NCI-H446 (cell line): ENCODE measurements at regions not wholly inside any gene's neighbourhood (a gene's known extent, or its start where the extent isn't known, plus 50 kb on each side); places are given as distances from the start of the nearest gene placed in this dataset.
"Not testable (repeated sequence)": the region's sequence is repeated elsewhere in the genome, so short reads cannot be mapped to it uniquely, and the experiment has no call there.

Source experiments
- DNase-seq, 2 experiments: peaks; one replicate each; lab custom pipeline; 2025; lab: John Stamatoyannopoulos, UW

- DNase-seq = no peak
Observed at GRCh38 chr6:130672153-130672552, 155.1 kb upstream of the SMLR1 start.

- DNase-seq = no peak
Observed at GRCh38 chr6:130674604-130675003, 152.6 kb upstream of the SMLR1 start.

- no peak for DNase-seq
Observed at GRCh38 chr6:130675072-130675471, 152.1 kb upstream of the SMLR1 start.

DNA sequence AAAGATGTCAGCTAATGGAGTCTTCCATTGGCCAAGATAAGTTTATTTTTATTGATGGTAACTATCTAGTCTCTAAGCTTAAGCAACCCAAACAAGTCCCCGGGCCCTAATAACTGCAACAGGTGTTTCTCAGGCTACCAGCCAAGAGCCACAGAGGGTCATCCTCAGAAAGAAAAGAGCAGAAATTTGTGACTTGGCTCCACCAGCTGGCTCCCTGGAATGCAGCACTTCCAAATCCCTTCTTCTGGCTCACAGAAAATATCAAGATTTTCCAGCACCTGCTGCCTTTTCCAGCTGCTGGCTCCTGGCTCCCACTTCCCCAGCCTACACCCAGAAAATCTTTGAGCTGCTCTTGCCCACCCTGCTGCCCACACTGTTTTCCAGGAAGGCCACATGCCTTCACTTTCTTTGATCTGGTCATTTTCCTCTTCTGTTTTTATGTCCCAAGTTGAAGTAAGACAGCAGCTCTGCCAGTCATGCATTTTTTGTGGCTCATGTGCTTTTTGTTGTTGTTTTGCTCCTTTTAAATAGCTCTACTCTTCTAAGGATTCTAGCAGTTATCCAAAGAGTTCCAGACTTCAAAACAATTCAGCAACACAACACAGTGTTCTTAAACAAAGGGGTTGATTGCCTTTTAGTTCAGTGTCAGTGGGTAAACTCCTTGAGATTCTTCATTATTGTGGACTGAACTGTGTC, 151.0 kb upstream of the SMLR1 start:
- no peak for DNase-seq

- no peak for DNase-seq
Observed at GRCh38 chr6:130676773-130677144, 150.4 kb upstream of the SMLR1 start.

- DNase-seq = no peak
Observed at GRCh38 chr6:130677312-130677711, 149.9 kb upstream of the SMLR1 start.

- no peak for DNase-seq
Observed at GRCh38 chr6:130677766-130678165, 149.4 kb upstream of the SMLR1 start.

DNA sequence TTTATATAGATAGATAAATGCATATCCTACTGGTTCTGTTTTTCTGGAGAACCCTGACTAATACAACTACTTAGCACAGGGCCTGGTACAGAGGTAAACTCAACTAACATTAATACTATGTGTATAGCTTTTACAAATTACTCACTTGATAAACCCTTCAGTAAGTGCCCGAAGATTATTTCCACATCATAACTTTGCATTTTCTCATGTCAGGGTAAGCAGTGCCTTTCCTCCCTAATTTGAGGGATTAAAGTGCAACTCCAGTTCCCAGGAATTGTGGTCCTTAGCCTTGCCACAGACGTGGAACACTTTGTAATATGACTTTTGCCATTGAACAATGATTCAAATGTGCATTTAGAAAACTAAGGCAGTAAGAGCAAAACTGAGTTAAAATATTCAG, 147.5 kb upstream of the SMLR1 start:
- DNase-seq = no peak

DNA sequence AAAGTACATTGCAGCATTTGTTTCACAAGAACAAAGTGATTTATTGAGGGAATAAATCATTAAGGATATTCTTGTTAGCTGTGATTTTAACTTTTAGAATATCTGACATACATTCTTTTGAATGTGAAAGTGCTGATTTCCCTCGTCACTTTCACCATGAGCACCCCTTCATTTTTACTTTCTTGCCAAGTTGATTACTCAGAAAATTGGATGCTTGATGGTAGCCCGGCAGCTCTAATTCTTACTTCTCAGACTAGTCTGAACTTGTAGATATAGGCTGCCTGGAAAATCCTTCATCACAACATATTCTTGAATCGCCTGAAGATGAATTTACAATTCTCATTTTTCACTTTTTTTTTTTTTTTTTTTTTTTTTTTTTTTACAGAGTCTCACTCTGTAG, 147.1 kb upstream of the SMLR1 start:
- no peak for DNase-seq

DNA sequence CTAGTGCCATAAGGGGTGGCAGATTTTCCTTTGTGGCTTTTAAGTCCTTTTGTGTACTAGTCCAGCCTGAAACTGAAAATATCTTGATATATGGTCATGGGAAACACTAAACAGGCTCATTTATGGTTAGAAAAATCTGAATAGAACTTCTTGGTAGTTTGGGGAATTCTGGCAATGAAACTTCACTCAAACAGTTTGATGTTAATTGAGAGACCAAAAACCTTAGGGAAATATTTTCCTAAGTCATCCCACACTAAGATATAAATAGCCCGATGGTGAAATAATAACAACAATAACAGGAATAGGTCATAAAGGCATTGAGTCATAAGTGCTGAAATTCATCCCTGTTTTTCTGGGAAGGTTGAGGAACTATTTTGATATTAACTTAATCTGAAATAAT, 146.2 kb upstream of the SMLR1 start:
- no peak for DNase-seq

DNA sequence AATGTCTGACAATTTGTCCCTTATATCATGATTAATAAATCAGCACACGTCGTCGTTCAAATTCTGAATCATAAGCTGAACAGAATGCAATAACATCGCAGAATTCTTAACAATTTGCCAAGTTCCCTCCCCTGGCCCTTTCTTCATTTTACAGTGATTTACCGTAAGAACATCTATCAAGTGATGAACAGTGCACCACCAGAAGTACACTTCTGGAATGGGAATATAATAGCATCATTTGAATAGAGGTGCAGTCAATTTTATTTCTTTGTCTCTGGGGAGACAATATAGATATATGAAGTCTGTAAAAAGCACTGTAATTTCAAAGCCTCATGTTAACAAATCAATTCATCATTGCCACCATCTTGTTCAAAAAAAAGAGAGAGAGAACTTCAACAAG, 145.1 kb upstream of the SMLR1 start:
- no peak for DNase-seq

DNA sequence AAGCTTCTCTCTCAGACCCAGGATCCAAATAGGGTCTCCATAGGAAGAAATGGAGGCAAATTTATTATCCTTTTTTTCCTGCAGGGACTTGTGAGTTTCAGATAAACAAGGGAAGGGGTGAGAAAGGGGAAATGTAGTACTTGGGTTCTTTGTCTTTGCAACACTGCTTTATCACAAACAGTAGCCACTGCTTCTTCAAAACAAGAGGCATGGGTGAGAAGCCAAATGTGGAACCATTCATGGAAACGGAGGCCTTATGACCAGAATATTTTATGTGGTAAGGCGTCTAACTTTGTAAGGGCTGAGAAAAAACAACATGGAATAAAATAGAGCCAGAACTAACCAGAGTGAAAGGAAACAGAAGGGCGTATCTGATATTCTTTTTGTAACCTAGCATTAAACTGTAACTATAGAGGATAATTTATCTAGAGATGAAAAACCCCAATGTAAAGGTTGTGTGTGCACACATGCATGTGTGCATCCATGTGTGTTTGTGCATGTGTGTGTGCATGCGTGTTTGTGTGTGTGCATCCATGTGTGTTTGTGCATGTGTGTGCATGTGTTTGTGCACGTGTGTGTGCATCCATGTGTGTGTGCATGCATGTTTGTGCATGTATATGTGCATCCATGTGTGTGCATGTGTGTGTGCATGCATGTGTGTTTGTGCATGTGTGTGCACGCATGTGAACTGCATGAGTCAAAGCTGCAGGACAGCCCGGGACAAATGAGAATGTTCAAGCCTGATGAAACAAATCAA, 143.3 kb upstream of the SMLR1 start:
- DNase-seq = no peak

- DNase-seq = no peak
Observed at GRCh38 chr6:130692659-130693058, 134.5 kb upstream of the SMLR1 start.

- no peak for DNase-seq
Observed at GRCh38 chr6:130693944-130694343, 133.3 kb upstream of the SMLR1 start.

DNA sequence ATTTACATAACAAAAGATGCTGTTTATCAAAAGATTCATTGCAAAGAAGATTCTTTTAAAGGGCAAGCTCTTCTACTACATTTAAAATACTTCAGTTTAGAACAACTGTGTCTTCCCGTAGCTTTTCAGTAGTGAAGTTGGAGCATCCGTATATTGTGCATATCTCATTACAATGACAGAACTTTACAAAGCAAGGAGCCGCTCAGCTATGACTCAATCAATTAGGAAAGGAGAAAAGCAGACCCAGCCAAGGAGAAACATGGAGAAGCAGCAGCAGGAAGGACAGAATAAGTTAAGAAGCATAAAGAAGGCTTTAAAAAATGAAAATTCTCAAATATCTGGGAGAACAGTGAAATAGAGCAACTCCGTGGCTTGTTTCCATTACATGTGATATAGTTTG, 132.6 kb upstream of the SMLR1 start:
- no peak for DNase-seq

- DNase-seq = no peak
Observed at GRCh38 chr6:130696806-130697205, 130.4 kb upstream of the SMLR1 start.

DNA sequence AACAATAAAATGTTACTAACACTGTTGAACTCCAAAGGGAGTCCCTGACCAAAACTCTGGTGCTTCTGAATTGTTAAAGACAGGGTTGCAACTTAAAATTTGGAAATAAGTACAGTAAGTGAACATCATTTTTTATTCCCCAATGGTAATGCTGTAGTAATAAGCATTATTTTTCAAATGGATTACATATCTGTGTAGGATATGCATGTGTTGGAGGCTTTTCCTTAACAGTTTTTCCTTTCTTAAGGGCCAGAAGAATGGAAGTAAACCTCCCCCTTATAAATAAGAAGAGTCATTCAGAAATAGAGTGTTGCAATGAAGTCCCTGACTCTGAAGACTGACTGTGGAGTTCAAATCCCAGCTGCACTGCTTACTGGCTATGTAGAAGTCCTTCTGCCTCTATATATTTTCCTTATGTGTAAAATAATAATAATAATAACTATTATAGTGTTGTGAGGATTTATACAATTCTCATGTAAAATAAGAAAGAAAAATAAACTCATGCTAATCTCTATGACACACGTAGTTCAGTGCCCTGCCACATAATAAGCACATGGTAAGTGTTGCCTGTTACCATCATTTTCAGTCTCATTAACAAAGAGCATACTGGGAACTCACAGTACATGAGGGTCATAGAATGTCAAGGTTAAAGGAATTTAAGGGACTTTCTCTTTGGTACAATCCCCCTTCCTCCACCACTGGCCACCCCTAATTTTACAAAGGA, 129.8 kb upstream of the SMLR1 start:
- DNase-seq = no peak

DNA sequence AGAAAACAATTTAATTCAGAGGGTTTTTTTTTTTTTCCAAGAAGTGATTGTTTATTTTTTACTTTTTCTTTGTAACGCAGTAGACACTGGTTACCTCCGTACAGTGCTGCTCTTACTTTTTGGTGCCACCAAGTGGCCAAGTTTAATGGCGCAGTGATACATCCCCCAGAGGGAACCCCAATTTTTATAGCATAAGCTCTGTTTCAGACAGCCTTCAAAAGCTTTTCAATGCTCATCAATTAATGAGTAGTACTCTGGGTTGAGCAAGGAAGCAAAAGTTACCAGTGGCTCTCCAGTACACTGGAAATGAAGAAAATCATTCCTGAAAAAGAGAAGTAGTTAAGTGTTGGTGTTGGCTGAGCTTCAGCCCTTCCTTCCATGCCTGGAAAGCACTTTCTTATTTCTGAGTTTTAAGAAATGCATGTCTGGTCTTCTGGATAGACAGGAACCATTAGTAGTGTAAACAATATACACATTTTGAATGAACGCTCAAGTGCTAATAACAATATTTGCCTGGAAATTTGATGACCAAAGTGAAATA, 129.1 kb upstream of the SMLR1 start:
- no peak for DNase-seq

DNA sequence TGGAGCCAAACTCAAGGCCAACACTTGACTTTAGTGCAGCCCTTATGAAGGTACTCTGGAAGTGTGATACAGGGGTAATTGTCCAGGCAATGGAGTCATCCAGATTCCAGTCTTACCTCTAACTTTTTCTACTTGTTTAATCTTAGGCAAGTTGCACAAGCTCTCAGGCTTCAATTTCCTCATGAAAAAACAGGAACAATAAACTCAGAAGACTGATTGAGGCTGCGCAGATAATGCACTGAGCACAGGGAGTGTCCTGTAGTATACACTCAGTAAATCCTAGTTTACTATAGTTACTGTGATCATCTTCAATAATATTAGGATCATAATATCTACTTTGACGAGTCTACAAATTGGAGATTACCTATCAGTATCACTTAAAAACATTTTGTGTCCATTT, 127.5 kb upstream of the SMLR1 start:
- no peak for DNase-seq

- DNase-seq = no peak
Observed at GRCh38 chr6:130700397-130700796, 126.8 kb upstream of the SMLR1 start.

DNA sequence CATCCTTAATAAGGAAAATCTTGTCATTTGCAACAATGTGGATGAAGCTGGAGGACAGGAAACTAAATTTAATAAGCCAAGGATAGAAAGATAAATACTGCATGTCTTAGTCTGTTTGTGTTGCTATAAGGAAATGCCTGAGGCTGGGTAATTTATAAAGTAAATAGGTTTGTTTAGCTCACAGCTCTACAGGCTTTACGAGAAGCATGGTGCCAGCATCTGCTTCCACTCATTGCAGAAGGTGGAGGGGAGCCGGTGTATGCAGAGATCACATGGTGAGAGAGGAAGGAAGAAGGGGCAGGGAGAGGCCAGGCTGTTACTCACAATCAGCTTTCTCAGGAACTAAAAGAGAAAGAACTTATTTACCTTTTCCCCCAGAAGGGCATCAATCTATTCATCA, 118.9 kb upstream of the SMLR1 start:
- no peak for DNase-seq

- DNase-seq = not testable (repeated sequence)
Observed at GRCh38 chr6:130711641-130712040, 115.6 kb upstream of the SMLR1 start.

DNA sequence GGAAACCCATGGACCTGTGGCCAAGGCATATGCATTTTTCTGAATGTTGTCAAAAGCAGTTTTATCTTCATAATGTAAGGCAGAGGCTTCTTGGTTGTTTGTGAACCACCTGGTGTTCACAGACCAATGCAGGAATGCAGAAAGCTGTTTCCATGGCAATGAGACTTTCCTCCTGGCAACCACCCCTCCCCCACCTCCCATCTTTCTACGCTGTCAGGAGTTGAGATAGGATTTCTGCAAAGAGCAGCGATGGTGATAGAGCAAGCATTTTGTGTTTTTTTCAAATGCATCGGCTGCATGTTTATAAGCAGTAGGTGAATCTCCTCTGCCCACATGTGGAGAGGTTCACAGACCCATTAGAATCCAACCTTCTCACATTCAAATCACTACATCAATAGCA, 114.1 kb upstream of the SMLR1 start:
- DNase-seq = no peak
